Naive B cell (primary cell): ENCODE measurements at regions not wholly inside any gene's neighbourhood (a gene's known extent, or its start where the extent isn't known, plus 50 kb on each side); places are given as distances from the start of the nearest gene placed in this dataset.
A peak's percentile ranks its signal among the peaks of the same experiment; 100 is the strongest.

Experiments
- ATAC-seq, 2 donors: fragments of 150-1000 bp; cut with Tn5 transposase; 2 replicates each; pipeline ENCODE4 v1.10.0; 2021; ENCODE audit warnings: low read depth in 2 of 2, mild to moderate bottlenecking in 2 of 2, moderate library complexity in 2 of 2
- DNase-seq: peaks from one replicate; pipeline ENCODE4 v3.0.0; 2022
- H3K27ac Mint-ChIP-seq, 6 donors: one replicate each; pipeline ENCODE4 v1.8.0; 2020 to 2022; ENCODE audit warnings: mild to moderate bottlenecking in 6 of 6, mixed read lengths in 6 of 6, moderate library complexity in 5 of 6, inconsistent platforms in 2 of 6
- H3K27me3 Mint-ChIP-seq, 3 donors: one replicate each; pipeline ENCODE4 v1.8.0; 2021 to 2022; ENCODE audit warnings: mixed read lengths in 3 of 3, mild to moderate bottlenecking in 1 of 3
- H3K36me3 Mint-ChIP-seq, 2 donors: one replicate each; pipeline ENCODE4 v1.8.0; 2020 to 2022; ENCODE audit warnings: mixed read lengths in 2 of 2, inconsistent platforms in 1 of 2, mild to moderate bottlenecking in 1 of 2
- H3K4me1 Mint-ChIP-seq, 3 donors: one replicate each; pipeline ENCODE4 v1.8.0; 2020 to 2022; ENCODE audit warnings: mixed read lengths in 3 of 3, inconsistent platforms in 1 of 3, mild to moderate bottlenecking in 1 of 3, moderate library complexity in 1 of 3
- H3K4me3 Mint-ChIP-seq, 8 donors: one replicate each; pipeline ENCODE4 v1.8.0; 2020 to 2022; ENCODE audit warnings: mild to moderate bottlenecking in 8 of 8, mixed read lengths in 8 of 8, moderate library complexity in 8 of 8, inconsistent platforms in 2 of 8
- H3K9me3 Mint-ChIP-seq, 7 donors: one replicate each; pipeline ENCODE4 v1.8.0; 2020 to 2022; ENCODE audit warnings: mixed read lengths in 7 of 7, mild to moderate bottlenecking in 5 of 7, inconsistent platforms in 2 of 7, moderate library complexity in 1 of 7

- Mint-ChIP-seq H3K9me3 (peaks cover 0 to 17% (median 8%) of the 10 kb centered on the region in 7 donors), H3K4me1 (peaks cover 0 to under 1% (median 0%) of the 10 kb centered on the region in 3 donors), H3K27me3 (no peaks in the 10 kb centered on the region), H3K36me3 (peaks cover 14 to 28% of the 10 kb centered on the region in 2 donors), H3K27ac (peak overlapping the region in 1 of 6 donors; percentile 49), H3K4me3 (no peak overlapping the region)
- no peak for DNase-seq
- no peak for ATAC-seq
These were observed 130.7 kb upstream of the KLF7 start for GRCh38 chr2:207296265-207296948.

GRCh38 chr2:207300817-207301216, 135.1 kb upstream of the KLF7 start:
- Mint-ChIP-seq H3K9me3 (peaks cover 0 to 15% (median 8%) of the 10 kb centered on the region in 7 donors), H3K27ac (no peak overlapping the region), H3K4me3 (no peak overlapping the region), H3K27me3 (no peaks in the 10 kb centered on the region), H3K36me3 (peaks cover 15 to 25% of the 10 kb centered on the region in 2 donors), H3K4me1 (no peaks in the 10 kb centered on the region)
- DNase-seq (no peak), ATAC-seq (no peak)

GRCh38 chr2:207304761-207305160, 139.0 kb upstream of the KLF7 start:
- H3K4me1 Mint-ChIP-seq = no peaks in the 10 kb centered on the region
- H3K4me3 Mint-ChIP-seq = no peak overlapping the region
- H3K36me3 Mint-ChIP-seq = peaks cover 13 to 15% of the 10 kb centered on the region in 2 donors
- no peaks in the 10 kb centered on the region for H3K27me3 Mint-ChIP-seq
- ATAC-seq = no peak
- peaks cover 0 to 15% (median 6%) of the 10 kb centered on the region in 7 donors for H3K9me3 Mint-ChIP-seq
- H3K27ac Mint-ChIP-seq = peak overlapping the region in 1 of 6 donors; percentile 28
- DNase-seq = no peak

- no peak overlapping the region for H3K27ac Mint-ChIP-seq
- H3K4me3 Mint-ChIP-seq = no peak overlapping the region
- DNase-seq (no peak), ATAC-seq (no peak)
- H3K4me1 Mint-ChIP-seq = no peaks in the 10 kb centered on the region
- H3K27me3 Mint-ChIP-seq = no peaks in the 10 kb centered on the region
- H3K9me3 Mint-ChIP-seq = no peaks in the 10 kb centered on the region
- no peaks in the 10 kb centered on the region for H3K36me3 Mint-ChIP-seq
These were observed 142.9 kb upstream of the KLF7 start for GRCh38 chr2:207308519-207309224.

GRCh38 chr2:207311316-207312005, 145.7 kb upstream of the KLF7 start:
- no peak for ATAC-seq
- no peak for DNase-seq
- H3K4me1 Mint-ChIP-seq = no peaks in the 10 kb centered on the region
- H3K36me3 Mint-ChIP-seq = no peaks in the 10 kb centered on the region
- H3K4me3 Mint-ChIP-seq = no peak overlapping the region
- no peaks in the 10 kb centered on the region for H3K9me3 Mint-ChIP-seq
- no peak overlapping the region for H3K27ac Mint-ChIP-seq
- H3K27me3 Mint-ChIP-seq = no peaks in the 10 kb centered on the region

- H3K4me1 Mint-ChIP-seq = no peaks in the 10 kb centered on the region
- H3K27ac Mint-ChIP-seq = no peak overlapping the region
- no peaks in the 10 kb centered on the region for H3K36me3 Mint-ChIP-seq
- H3K4me3 Mint-ChIP-seq = no peak overlapping the region
- DNase-seq = no peak
- H3K27me3 Mint-ChIP-seq = no peaks in the 10 kb centered on the region
- no peaks in the 10 kb centered on the region for H3K9me3 Mint-ChIP-seq
- ATAC-seq = no peak
These were observed 146.2 kb upstream of the KLF7 start for GRCh38 chr2:207312006-207312356.

- H3K9me3 Mint-ChIP-seq = no peaks in the 10 kb centered on the region
- no peak overlapping the region for H3K4me3 Mint-ChIP-seq
- ATAC-seq = no peak
- no peak for DNase-seq
- H3K27me3 Mint-ChIP-seq = peaks cover 0 to 4% (median 0%) of the 10 kb centered on the region in 3 donors
- H3K27ac Mint-ChIP-seq = no peak overlapping the region
- H3K36me3 Mint-ChIP-seq = peaks cover 6 to 9% of the 10 kb centered on the region in 2 donors
- H3K4me1 Mint-ChIP-seq = no peaks in the 10 kb centered on the region
These were observed 148.2 kb upstream of the KLF7 start for GRCh38 chr2:207313947-207314346.

- no peak for ATAC-seq
- DNase-seq = no peak
- no peaks in the 10 kb centered on the region for H3K9me3 Mint-ChIP-seq
- H3K4me3 Mint-ChIP-seq = no peak overlapping the region
- peaks cover 0 to 4% (median 0%) of the 10 kb centered on the region in 3 donors for H3K27me3 Mint-ChIP-seq
- no peaks in the 10 kb centered on the region for H3K4me1 Mint-ChIP-seq
- H3K36me3 Mint-ChIP-seq = peaks cover 6 to 9% of the 10 kb centered on the region in 2 donors
- H3K27ac Mint-ChIP-seq = no peak overlapping the region
These were observed 149.4 kb upstream of the KLF7 start for GRCh38 chr2:207315131-207315530.

- ATAC-seq (no peak), DNase-seq (no peak)
- no peaks in the 10 kb centered on the region for H3K9me3 Mint-ChIP-seq
- peaks cover 0 to 4% (median 0%) of the 10 kb centered on the region in 3 donors for H3K27me3 Mint-ChIP-seq
- peaks cover 6 to 9% of the 10 kb centered on the region in 2 donors for H3K36me3 Mint-ChIP-seq
- peaks cover 0 to 5% (median 3%) of the 10 kb centered on the region in 3 donors for H3K4me1 Mint-ChIP-seq
- no peak overlapping the region for H3K4me3 Mint-ChIP-seq
- no peak overlapping the region for H3K27ac Mint-ChIP-seq
These were observed 150.7 kb upstream of the KLF7 start for GRCh38 chr2:207316484-207316883.

GRCh38 chr2:207316906-207317305, 151.2 kb upstream of the KLF7 start:
- Mint-ChIP-seq H3K27me3 (peaks cover 0 to 4% (median 0%) of the 10 kb centered on the region in 3 donors), H3K4me1 (peaks cover 4 to 9% (median 6%) of the 10 kb centered on the region in 3 donors), H3K36me3 (peaks cover 6 to 9% of the 10 kb centered on the region in 2 donors), H3K9me3 (no peaks in the 10 kb centered on the region), H3K4me3 (no peak overlapping the region), H3K27ac (no peak overlapping the region)
- DNase-seq = no peak
- ATAC-seq = no peak

- no peak for DNase-seq
- Mint-ChIP-seq H3K4me3 (no peak overlapping the region), H3K36me3 (peaks cover 6 to 9% of the 10 kb centered on the region in 2 donors), H3K27ac (no peak overlapping the region), H3K27me3 (peaks cover 0 to 4% (median 0%) of the 10 kb centered on the region in 3 donors), H3K9me3 (no peaks in the 10 kb centered on the region), H3K4me1 (peaks cover 4 to 10% (median 6%) of the 10 kb centered on the region in 3 donors)
- ATAC-seq = no peak
These were observed 151.7 kb upstream of the KLF7 start for GRCh38 chr2:207317378-207317984.

GRCh38 chr2:207318181-207318628, 152.5 kb upstream of the KLF7 start:
- Mint-ChIP-seq H3K9me3 (no peaks in the 10 kb centered on the region), H3K4me1 (peaks cover 4 to 10% (median 6%) of the 10 kb centered on the region in 3 donors), H3K27ac (no peak overlapping the region), H3K36me3 (peaks cover 6 to 9% of the 10 kb centered on the region in 2 donors), H3K4me3 (no peak overlapping the region), H3K27me3 (peaks cover 0 to 4% (median 0%) of the 10 kb centered on the region in 3 donors)
- DNase-seq = no peak
- no peak for ATAC-seq

- peaks cover 6 to 9% of the 10 kb centered on the region in 2 donors for H3K36me3 Mint-ChIP-seq
These were observed 153.6 kb upstream of the KLF7 start for GRCh38 chr2:207319316-207319715.

More at GRCh38 chr2:207319316-207319715, 153.6 kb upstream of the KLF7 start:
- Mint-ChIP-seq H3K4me1 (peaks cover 4 to 10% (median 6%) of the 10 kb centered on the region in 3 donors), H3K27ac (peak overlapping the region in 1 of 6 donors; percentile 36), H3K27me3 (peaks cover 0 to 4% (median 0%) of the 10 kb centered on the region in 3 donors), H3K4me3 (no peak overlapping the region), H3K9me3 (no peaks in the 10 kb centered on the region)
- ATAC-seq = no peak
- DNase-seq = no peak
